Neural progenitor cell (in vitro differentiated cells): ENCODE measurements at regions not wholly inside any gene's neighbourhood (a gene's known extent, or its start where the extent isn't known, plus 50 kb on each side); places are given as distances from the start of the nearest gene placed in this dataset.

ENCODE experiments used
- DNase-seq: peaks from one replicate; pipeline ENCODE4 v3.0.0-alpha.2; 2016; ENCODE audit warnings: low spot score
- H2AFZ ChIP-seq: fragments of 200-600 bp; sonication (generic); replicated peaks from 2 replicates; pipeline ENCODE4 v1.6.1; 2016; ENCODE audit warnings: antibody characterized with exemption
- H3F3A ChIP-seq: fragments of 200-600 bp; sonication (generic); 2 replicates; pipeline ENCODE4 v1.6.1; 2016; ENCODE audit warnings: antibody characterized with exemption, low read depth
- H3K27ac ChIP-seq: fragments of 200-600 bp; sonication (generic); 2 replicates; pipeline ENCODE4 v1.5.1; 2016; ENCODE audit warnings: mild to moderate bottlenecking
- H3K27me3 ChIP-seq: fragments of 200-600 bp; sonication (generic); 2 replicates; pipeline ENCODE4 v1.6.1; 2016; ENCODE audit warnings: mild to moderate bottlenecking, moderate library complexity
- H3K36me3 ChIP-seq: fragments of 200-600 bp; sonication (generic); 2 replicates; pipeline ENCODE4 v1.5.1; 2016
- H3K4me1 ChIP-seq: fragments of 200-600 bp; sonication (generic); 2 replicates; pipeline ENCODE4 v1.6.1; 2016; ENCODE audit warnings: mixed run types
- H3K4me2 ChIP-seq: fragments of 200-600 bp; sonication (generic); 2 replicates; pipeline ENCODE4 v1.6.1; 2016
- H3K4me3 ChIP-seq: fragments of 200-600 bp; sonication (generic); 2 replicates; pipeline ENCODE4 v1.5.1; 2016
- H3K79me2 ChIP-seq: fragments of 200-600 bp; sonication (generic); 2 replicates; pipeline ENCODE4 v1.6.1; 2016; ENCODE audit warnings: low read depth
- H3K9ac ChIP-seq: fragments of 200-600 bp; sonication (generic); 2 replicates; pipeline ENCODE4 v1.6.1; 2016
- H3K9me3 ChIP-seq: fragments of 200-600 bp; sonication (generic); 2 replicates; pipeline ENCODE4 v1.5.1; 2016; ENCODE audit warnings: low read depth
- H4K20me1 ChIP-seq: fragments of 200-600 bp; sonication (generic); 2 replicates; pipeline ENCODE4 v1.6.1; 2016; ENCODE audit warnings: low read depth
- H3K27ac Mint-ChIP-seq: 3 replicates; pipeline ENCODE4 v1.8.0; 2021; ENCODE audit warnings: mixed read lengths
- H3K27me3 Mint-ChIP-seq: 2 replicates; pipeline ENCODE4 v1.8.0; 2022; ENCODE audit warnings: low read depth, mild to moderate bottlenecking, inconsistent platforms, moderate library complexity, mixed read lengths; ENCODE audit not compliant: insufficient read depth
- H3K36me3 Mint-ChIP-seq: 3 replicates; pipeline ENCODE4 v1.8.0; 2021; ENCODE audit warnings: mixed read lengths
- H3K4me1 Mint-ChIP-seq: 3 replicates; pipeline ENCODE4 v1.8.0; 2021; ENCODE audit warnings: mixed read lengths
- H3K4me3 Mint-ChIP-seq: 3 replicates; pipeline ENCODE4 v1.8.0; 2021; ENCODE audit warnings: mild to moderate bottlenecking, moderate library complexity, mixed read lengths
- H3K9me3 Mint-ChIP-seq: 3 replicates; pipeline ENCODE4 v1.8.0; 2020; ENCODE audit warnings: mixed read lengths
- CTCF ChIP-seq: fragments of 200-600 bp; sonication (generic); IDR thresholded peaks from 2 replicates; pipeline ENCODE4 v1.5.1; 2017; ENCODE audit warnings: antibody characterized with exemption, mild to moderate bottlenecking
- EZH2 ChIP-seq: fragments of 200-600 bp; sonication (generic); IDR thresholded peaks from 2 replicates; pipeline ENCODE4 v1.6.1; 2017; ENCODE audit warnings: antibody characterized with exemption, mild to moderate bottlenecking, moderate library complexity
- EZH2phosphoT487 ChIP-seq: fragments of 200-600 bp; sonication (generic); IDR thresholded peaks from 2 replicates; pipeline ENCODE4 v1.6.1; 2017; ENCODE audit warnings: antibody characterized with exemption

DNA sequence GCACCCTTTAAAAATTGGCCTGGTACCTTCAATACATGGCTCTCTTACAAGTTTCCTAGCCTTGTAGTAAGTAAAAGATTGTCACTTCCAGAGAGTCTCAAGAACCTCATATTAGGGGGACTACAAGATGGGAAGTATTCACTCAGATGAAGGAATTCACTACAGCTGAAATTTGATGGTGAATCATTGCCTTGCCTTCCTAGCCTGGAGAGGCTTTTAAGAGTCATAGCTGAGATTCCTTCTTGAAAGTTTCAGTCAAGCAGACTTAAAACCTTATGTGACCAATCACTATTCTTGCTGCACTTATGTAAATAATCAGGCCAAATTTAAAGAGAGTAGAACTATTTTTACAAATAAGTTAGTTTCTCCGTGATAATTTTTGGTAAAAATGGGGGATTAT, 451.6 kb downstream of the TRHDE start:
- H3K79me2 ChIP-seq: no peaks in the 10 kb centered on the region
- Mint-ChIP-seq H3K9me3 (peaks cover 38% of the 10 kb centered on the region), H3K27me3 (no peaks in the 10 kb centered on the region), H3K4me3 (no peak overlapping the region), H3K27ac (no peak overlapping the region), H3K36me3 (peaks cover 14% of the 10 kb centered on the region), H3K4me1 (no peaks in the 10 kb centered on the region)
- no peaks in the 10 kb centered on the region for H3K9me3 ChIP-seq
- no peaks in the 10 kb centered on the region for H3K36me3 ChIP-seq
- no peak overlapping the region for H3K4me3 ChIP-seq
- TF ChIP-seq CTCF (no peak), EZH2 (no peak), EZH2phosphoT487 (no peak)
- H2AFZ ChIP-seq: no peak overlapping the region
- H3K27me3 ChIP-seq: no peaks in the 10 kb centered on the region
- no peak for DNase-seq
- no peak overlapping the region for H3K9ac ChIP-seq
- H3K4me1 ChIP-seq: peaks cover under 1% of the 10 kb centered on the region
- H3F3A ChIP-seq: no peaks in the 10 kb centered on the region
- no peak overlapping the region for H3K4me2 ChIP-seq
- no peak overlapping the region for H3K27ac ChIP-seq
- H4K20me1 ChIP-seq: no peaks in the 10 kb centered on the region

- Histone ChIP-seq H4K20me1 (no peaks in the 10 kb centered on the region), H3K4me3 (no peak overlapping the region), H3K9me3 (no peaks in the 10 kb centered on the region), H2AFZ (no peak overlapping the region), H3K79me2 (no peaks in the 10 kb centered on the region), H3K27me3 (no peaks in the 10 kb centered on the region), H3K4me2 (no peak overlapping the region), H3F3A (no peaks in the 10 kb centered on the region), H3K36me3 (no peaks in the 10 kb centered on the region), H3K4me1 (peaks cover 10% of the 10 kb centered on the region), H3K9ac (no peak overlapping the region), H3K27ac (no peak overlapping the region)
- no peaks in the 10 kb centered on the region for H3K36me3 Mint-ChIP-seq
- no peak overlapping the region for H3K27ac Mint-ChIP-seq
- no peaks in the 10 kb centered on the region for H3K27me3 Mint-ChIP-seq
- no peak for DNase-seq
- TF ChIP-seq CTCF (no peak), EZH2phosphoT487 (no peak), EZH2 (no peak)
- H3K4me1 Mint-ChIP-seq: no peaks in the 10 kb centered on the region
- H3K9me3 Mint-ChIP-seq: peaks cover 19% of the 10 kb centered on the region
- H3K4me3 Mint-ChIP-seq: no peak overlapping the region
Measured at GRCh38 chr12:72729451-72730010, 457.4 kb downstream of the TRHDE start.

- Mint-ChIP-seq H3K36me3 (no peaks in the 10 kb centered on the region), H3K9me3 (peaks cover 5% of the 10 kb centered on the region), H3K27ac (no peak overlapping the region), H3K4me1 (no peaks in the 10 kb centered on the region), H3K27me3 (no peaks in the 10 kb centered on the region), H3K4me3 (no peak overlapping the region)
- Histone ChIP-seq H3K4me1 (peaks cover under 1% of the 10 kb centered on the region), H2AFZ (no peak overlapping the region), H4K20me1 (no peaks in the 10 kb centered on the region), H3K27me3 (no peaks in the 10 kb centered on the region), H3K4me3 (no peak overlapping the region), H3K79me2 (no peaks in the 10 kb centered on the region), H3K9me3 (no peaks in the 10 kb centered on the region), H3K36me3 (no peaks in the 10 kb centered on the region), H3K27ac (no peak overlapping the region), H3K9ac (no peak overlapping the region), H3K4me2 (no peak overlapping the region), H3F3A (no peaks in the 10 kb centered on the region)
- no peak for DNase-seq
- TF ChIP-seq EZH2phosphoT487 (no peak), EZH2 (no peak)
Measured at GRCh38 chr12:72734581-72734980, 462.4 kb downstream of the TRHDE start.

DNA sequence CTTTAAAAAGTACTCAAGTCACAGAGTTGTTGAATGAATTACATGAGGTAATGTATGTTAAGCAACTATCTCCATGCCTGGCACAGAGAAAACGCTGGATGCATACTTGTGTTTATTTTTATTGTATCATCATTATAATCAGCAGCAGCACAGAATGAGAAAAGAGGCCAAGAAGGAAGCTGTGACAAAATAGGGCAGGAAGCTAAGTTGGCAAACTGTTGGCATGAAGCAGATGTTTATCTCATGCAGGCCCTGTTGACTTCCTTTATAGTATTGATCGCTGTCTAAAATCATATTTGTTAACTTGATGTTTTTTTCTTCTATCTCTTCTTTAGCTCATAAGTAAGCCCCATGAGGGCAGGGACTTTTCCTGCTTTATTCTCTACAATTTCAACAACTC, 466.6 kb downstream of the TRHDE start:
- no peaks in the 10 kb centered on the region for H3K9me3 ChIP-seq
- H3K4me3 Mint-ChIP-seq: no peak overlapping the region

More for the DNA sequence above, 466.6 kb downstream of the TRHDE start:
- Histone ChIP-seq H3K4me3 (no peak overlapping the region), H3K4me1 (no peaks in the 10 kb centered on the region), H3K9ac (no peak overlapping the region), H3K36me3 (no peaks in the 10 kb centered on the region), H3K4me2 (no peak overlapping the region), H2AFZ (no peak overlapping the region), H4K20me1 (no peaks in the 10 kb centered on the region), H3F3A (no peaks in the 10 kb centered on the region), H3K27ac (no peak overlapping the region), H3K27me3 (no peaks in the 10 kb centered on the region), H3K79me2 (no peaks in the 10 kb centered on the region)
- no peak overlapping the region for H3K27ac Mint-ChIP-seq
- DNase-seq: no peak
- H3K4me1 Mint-ChIP-seq: no peaks in the 10 kb centered on the region
- peaks cover 2% of the 10 kb centered on the region for H3K36me3 Mint-ChIP-seq
- peaks cover 16% of the 10 kb centered on the region for H3K9me3 Mint-ChIP-seq
- no peaks in the 10 kb centered on the region for H3K27me3 Mint-ChIP-seq
- TF ChIP-seq EZH2phosphoT487 (no peak), CTCF (no peak), EZH2 (no peak)
